ENCODE measurements at regions not wholly inside any gene's neighbourhood (a gene's known extent, or its start where the extent isn't known, plus 50 kb on each side); places are given as distances from the start of the nearest gene placed in this dataset.

DNA sequence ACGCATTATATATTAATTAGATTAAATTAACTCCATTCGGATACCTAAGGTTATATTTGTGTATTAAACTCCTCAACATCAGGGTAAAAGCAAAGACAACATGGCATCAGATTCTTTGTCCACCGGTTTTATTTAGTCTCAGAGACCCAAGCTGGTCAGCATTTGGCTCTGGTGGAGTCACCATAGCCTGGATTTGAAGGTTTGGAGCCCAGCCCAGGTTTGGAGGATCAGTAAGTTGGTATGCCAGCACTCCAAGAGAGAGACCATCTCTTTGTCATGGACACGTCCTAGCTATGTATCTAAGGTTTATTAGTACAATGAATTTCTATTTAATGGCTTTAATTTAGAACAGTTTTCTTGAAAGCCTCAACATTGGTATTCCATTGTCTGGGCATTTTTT lies 328.4 kb upstream of the RBFOX1 start:
- 73 to 75% methylated on average over 4 of the region's 4 CpGs for WGBS, 2 donors
- DNase-seq: no peak
- Histone ChIP-seq H3K36me3 (ENCODE audit: control insufficient read depth in 4 of 4, insufficient read depth in 4 of 4, low read length in 4 of 4) (no peaks in the 10 kb centered on the region), H3K4me3 (no peak overlapping the region), H3K27me3 (ENCODE audit: control insufficient read depth in 3 of 3, insufficient read depth in 3 of 3, low read length in 2 of 3) (no peaks in the 10 kb centered on the region), H3K27ac (ENCODE audit: low read depth in 1 of 2, low read length in 1 of 2) (no peak overlapping the region), H3K9me3 (ENCODE audit: control insufficient read depth in 4 of 4, insufficient read depth in 3 of 4, low read length in 3 of 4) (peaks cover 0 to 2% (median under 1%) of the 10 kb centered on the region in 4 donors), H3K4me1 (ENCODE audit: control insufficient read depth in 5 of 5, insufficient read depth in 5 of 5, low read length in 5 of 5) (no peaks in the 10 kb centered on the region), H3K9ac (ENCODE audit: insufficient read depth in 1 of 2, low read length in 2 of 2) (no peak overlapping the region)
- TF ChIP-seq, protein P1, sequence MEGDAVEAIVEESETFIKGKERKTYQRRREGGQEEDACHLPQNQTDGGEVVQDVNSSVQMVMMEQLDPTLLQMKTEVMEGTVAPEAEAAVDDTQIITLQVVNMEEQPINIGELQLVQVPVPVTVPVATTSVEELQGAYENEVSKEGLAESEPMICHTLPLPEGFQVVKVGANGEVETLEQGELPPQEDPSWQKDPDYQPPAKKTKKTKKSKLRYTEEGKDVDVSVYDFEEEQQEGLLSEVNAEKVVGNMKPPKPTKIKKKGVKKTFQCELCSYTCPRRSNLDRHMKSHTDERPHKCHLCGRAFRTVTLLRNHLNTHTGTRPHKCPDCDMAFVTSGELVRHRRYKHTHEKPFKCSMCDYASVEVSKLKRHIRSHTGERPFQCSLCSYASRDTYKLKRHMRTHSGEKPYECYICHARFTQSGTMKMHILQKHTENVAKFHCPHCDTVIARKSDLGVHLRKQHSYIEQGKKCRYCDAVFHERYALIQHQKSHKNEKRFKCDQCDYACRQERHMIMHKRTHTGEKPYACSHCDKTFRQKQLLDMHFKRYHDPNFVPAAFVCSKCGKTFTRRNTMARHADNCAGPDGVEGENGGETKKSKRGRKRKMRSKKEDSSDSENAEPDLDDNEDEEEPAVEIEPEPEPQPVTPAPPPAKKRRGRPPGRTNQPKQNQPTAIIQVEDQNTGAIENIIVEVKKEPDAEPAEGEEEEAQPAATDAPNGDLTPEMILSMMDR (IDR thresholded peaks at IDR 0.05; ENCODE audit: control extremely low read depth, extremely low read depth): no peak
- ATAC-seq (ENCODE audit: insufficient read depth, low FRiP score): no peak

GRCh38 chr16:6993544-6993943 lies 339.1 kb upstream of the RBFOX1 start:
- ATAC-seq (ENCODE audit: insufficient read depth, low FRiP score): no peak
- Histone ChIP-seq H3K27me3 (ENCODE audit: control insufficient read depth in 3 of 3, insufficient read depth in 3 of 3, low read length in 2 of 3) (no peaks in the 10 kb centered on the region), H3K27ac (ENCODE audit: low read depth in 1 of 2, low read length in 1 of 2) (no peak overlapping the region), H3K4me3 (no peak overlapping the region), H3K4me1 (ENCODE audit: control insufficient read depth in 5 of 5, insufficient read depth in 5 of 5, low read length in 5 of 5) (no peaks in the 10 kb centered on the region), H3K9me3 (ENCODE audit: control insufficient read depth in 4 of 4, insufficient read depth in 3 of 4, low read length in 3 of 4) (no peaks in the 10 kb centered on the region), H3K9ac (ENCODE audit: insufficient read depth in 1 of 2, low read length in 2 of 2) (no peak overlapping the region), H3K36me3 (ENCODE audit: control insufficient read depth in 4 of 4, insufficient read depth in 4 of 4, low read length in 4 of 4) (no peaks in the 10 kb centered on the region)
- TF ChIP-seq, protein P1 (IDR thresholded peaks at IDR 0.05; ENCODE audit: control extremely low read depth, extremely low read depth): no peak
- 30 to 46% methylated on average over 4 of the region's 4 CpGs for WGBS, 2 donors
- no peak for DNase-seq

GRCh38 chr16:6988846-6989245 lies 343.8 kb upstream of the RBFOX1 start:
- no peaks in the 10 kb centered on the region for H3K27me3 ChIP-seq (ENCODE audit: control insufficient read depth in 3 of 3, insufficient read depth in 3 of 3, low read length in 2 of 3)
- H3K27ac ChIP-seq (ENCODE audit: low read depth in 1 of 2, low read length in 1 of 2): no peak overlapping the region
- H3K9ac ChIP-seq (ENCODE audit: insufficient read depth in 1 of 2, low read length in 2 of 2): no peak overlapping the region
- ATAC-seq (ENCODE audit: insufficient read depth, low FRiP score) (no peak), DNase-seq (no peak)
- WGBS, 2 donors: 87 to 94% methylated on average over 10 of the region's 10 CpGs
- H3K4me3 ChIP-seq: no peak overlapping the region
- H3K36me3 ChIP-seq (ENCODE audit: control insufficient read depth in 4 of 4, insufficient read depth in 4 of 4, low read length in 4 of 4): no peaks in the 10 kb centered on the region
- TF ChIP-seq, protein P1 (IDR thresholded peaks at IDR 0.05; ENCODE audit: control extremely low read depth, extremely low read depth): no peak
- no peaks in the 10 kb centered on the region for H3K4me1 ChIP-seq (ENCODE audit: control insufficient read depth in 5 of 5, insufficient read depth in 5 of 5, low read length in 5 of 5)
- no peaks in the 10 kb centered on the region for H3K9me3 ChIP-seq (ENCODE audit: control insufficient read depth in 4 of 4, insufficient read depth in 3 of 4, low read length in 3 of 4)

- no peaks in the 10 kb centered on the region for H3K4me1 ChIP-seq (ENCODE audit: control insufficient read depth in 5 of 5, insufficient read depth in 5 of 5, low read length in 5 of 5)
- TF ChIP-seq, protein P1 (IDR thresholded peaks at IDR 0.05; ENCODE audit: control extremely low read depth, extremely low read depth): no peak
Observed at GRCh38 chr16:6977916-6978315, 354.7 kb upstream of the RBFOX1 start.

More at GRCh38 chr16:6977916-6978315, 354.7 kb upstream of the RBFOX1 start:
- Histone ChIP-seq H3K27ac (ENCODE audit: low read depth in 1 of 2, low read length in 1 of 2) (no peak overlapping the region), H3K9me3 (ENCODE audit: control insufficient read depth in 4 of 4, insufficient read depth in 3 of 4, low read length in 3 of 4) (peaks cover 0 to 2% (median 0%) of the 10 kb centered on the region in 4 donors), H3K4me3 (no peak overlapping the region), H3K9ac (ENCODE audit: insufficient read depth in 1 of 2, low read length in 2 of 2) (no peak overlapping the region), H3K27me3 (ENCODE audit: control insufficient read depth in 3 of 3, insufficient read depth in 3 of 3, low read length in 2 of 3) (no peaks in the 10 kb centered on the region), H3K36me3 (ENCODE audit: control insufficient read depth in 4 of 4, insufficient read depth in 4 of 4, low read length in 4 of 4) (no peaks in the 10 kb centered on the region)
- ATAC-seq (ENCODE audit: insufficient read depth, low FRiP score) (no peak), DNase-seq (peak in 1 of 3 donors; percentile 8)
- 60 to 69% methylated on average over 8 of the region's 8 CpGs for WGBS, 2 donors

Data from lung (tissue), 11 donors.